ENCODE measurements at regions not wholly inside any gene's neighbourhood (a gene's known extent, or its start where the extent isn't known, plus 50 kb on each side); places are given as distances from the start of the nearest gene placed in this dataset.

DNA sequence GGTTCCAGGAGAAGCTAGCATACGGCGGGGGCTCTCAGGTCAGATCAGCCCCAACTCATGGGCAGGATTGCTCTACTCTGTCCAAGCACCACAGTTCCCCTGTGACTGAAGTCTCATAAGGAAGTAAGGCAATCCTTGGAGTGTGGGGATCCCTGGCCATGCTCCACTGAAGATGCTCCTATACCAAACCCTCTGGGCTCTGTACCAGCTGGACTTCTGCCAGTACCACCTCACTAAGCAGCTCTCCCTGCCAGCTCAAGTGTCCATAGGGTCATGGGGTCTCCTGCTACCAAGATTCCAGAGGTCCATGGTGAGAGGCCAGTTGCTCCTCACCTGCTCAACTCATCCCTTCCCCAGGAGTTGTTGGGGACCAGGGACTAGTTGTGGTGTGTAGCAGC lies 355.7 kb upstream of the STEAP1 start:
- TF ChIP-seq, protein P1, sequence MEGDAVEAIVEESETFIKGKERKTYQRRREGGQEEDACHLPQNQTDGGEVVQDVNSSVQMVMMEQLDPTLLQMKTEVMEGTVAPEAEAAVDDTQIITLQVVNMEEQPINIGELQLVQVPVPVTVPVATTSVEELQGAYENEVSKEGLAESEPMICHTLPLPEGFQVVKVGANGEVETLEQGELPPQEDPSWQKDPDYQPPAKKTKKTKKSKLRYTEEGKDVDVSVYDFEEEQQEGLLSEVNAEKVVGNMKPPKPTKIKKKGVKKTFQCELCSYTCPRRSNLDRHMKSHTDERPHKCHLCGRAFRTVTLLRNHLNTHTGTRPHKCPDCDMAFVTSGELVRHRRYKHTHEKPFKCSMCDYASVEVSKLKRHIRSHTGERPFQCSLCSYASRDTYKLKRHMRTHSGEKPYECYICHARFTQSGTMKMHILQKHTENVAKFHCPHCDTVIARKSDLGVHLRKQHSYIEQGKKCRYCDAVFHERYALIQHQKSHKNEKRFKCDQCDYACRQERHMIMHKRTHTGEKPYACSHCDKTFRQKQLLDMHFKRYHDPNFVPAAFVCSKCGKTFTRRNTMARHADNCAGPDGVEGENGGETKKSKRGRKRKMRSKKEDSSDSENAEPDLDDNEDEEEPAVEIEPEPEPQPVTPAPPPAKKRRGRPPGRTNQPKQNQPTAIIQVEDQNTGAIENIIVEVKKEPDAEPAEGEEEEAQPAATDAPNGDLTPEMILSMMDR (IDR thresholded peaks at IDR 0.05; ENCODE audit: insufficient read depth, low read length, missing control alignments) = no peak
- ChIA-PET POLR2A (no interaction called here), CTCF (no interaction called here)
- H3K4me3 ChIP-seq (ENCODE audit: low read depth, low read length) = no peak overlapping the region
- no peak for DNase-seq (ENCODE audit: low read depth, low spot score)

DNA sequence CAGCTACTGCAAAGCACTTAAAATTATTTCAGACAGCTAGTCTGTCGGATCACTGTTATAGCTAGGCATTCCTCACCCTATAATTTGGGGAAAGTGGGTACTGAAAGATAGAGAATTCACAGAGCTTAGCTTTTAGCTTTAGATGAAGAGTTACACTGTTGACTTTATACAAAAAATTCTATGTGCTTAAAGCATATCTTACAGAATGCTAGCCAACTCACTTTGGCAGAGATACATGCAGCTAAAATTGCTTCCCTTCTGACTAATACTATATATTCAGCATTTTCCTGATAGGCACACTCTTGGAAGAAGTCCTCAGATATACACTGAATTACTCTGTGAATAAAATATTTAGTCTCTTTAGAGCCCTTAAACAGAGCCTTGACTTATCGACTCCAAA lies 353.5 kb upstream of the STEAP1 start:
- POLR2A ChIA-PET = no interaction called here

DNA sequence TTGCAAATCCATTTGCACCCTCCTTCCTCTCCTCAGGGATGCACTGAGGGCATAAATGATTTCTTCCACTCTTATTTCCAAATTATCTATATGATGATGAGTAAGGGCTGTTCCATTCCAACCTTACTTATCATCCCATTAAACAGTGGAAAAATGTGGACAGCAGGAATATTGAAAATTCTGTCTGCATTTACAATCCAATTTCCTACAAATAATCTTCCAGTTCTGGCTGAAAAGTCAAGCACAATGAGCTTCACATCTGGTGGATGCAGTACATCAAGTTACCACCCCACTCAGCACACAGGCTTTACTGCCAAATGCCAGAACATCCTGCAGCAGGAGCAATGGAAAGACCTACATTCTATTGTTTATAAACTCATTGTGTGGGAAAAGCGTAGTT lies 345.0 kb upstream of the STEAP1 start:
- DNase-seq (ENCODE audit: low read depth, low spot score) = no peak
- TF ChIP-seq, protein P1 (IDR thresholded peaks at IDR 0.05; ENCODE audit: insufficient read depth, low read length, missing control alignments) = no peak
- CTCF ChIA-PET = no interaction called here
- POLR2A ChIA-PET = no interaction called here
- no peak overlapping the region for H3K4me3 ChIP-seq (ENCODE audit: low read depth, low read length)

More for the DNA sequence above, 353.5 kb upstream of the STEAP1 start:
- no peak overlapping the region for H3K4me3 ChIP-seq (ENCODE audit: low read depth, low read length)
- CTCF ChIA-PET = no interaction called here
- TF ChIP-seq, protein P1 (IDR thresholded peaks at IDR 0.05; ENCODE audit: insufficient read depth, low read length, missing control alignments) = no peak
- no peak for DNase-seq (ENCODE audit: low read depth, low spot score)

DNA sequence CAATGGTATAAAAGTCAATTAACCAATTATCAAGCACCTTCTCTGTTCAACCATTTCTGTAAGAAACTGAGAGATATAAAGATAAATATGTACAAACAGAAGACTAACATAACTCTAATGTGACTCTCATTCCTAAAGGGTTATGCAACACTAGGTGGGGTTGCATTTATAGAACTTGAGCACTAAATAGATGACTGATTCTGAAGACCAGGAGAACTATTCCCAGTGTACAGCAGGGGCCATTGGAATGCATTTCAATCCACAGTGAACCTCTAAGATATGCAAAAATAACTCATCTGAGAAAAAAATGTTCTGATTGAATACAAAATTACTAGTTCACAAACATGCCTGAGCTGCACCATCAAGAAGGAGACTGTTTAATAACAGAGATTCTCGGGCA lies 341.2 kb upstream of the STEAP1 start:
- DNase-seq (ENCODE audit: low read depth, low spot score) = no peak
- H3K4me3 ChIP-seq (ENCODE audit: low read depth, low read length) = no peak overlapping the region
- ChIA-PET CTCF (no interaction called here), POLR2A (no interaction called here)
- TF ChIP-seq, protein P1 (IDR thresholded peaks at IDR 0.05; ENCODE audit: insufficient read depth, low read length, missing control alignments) = no peak

DNA sequence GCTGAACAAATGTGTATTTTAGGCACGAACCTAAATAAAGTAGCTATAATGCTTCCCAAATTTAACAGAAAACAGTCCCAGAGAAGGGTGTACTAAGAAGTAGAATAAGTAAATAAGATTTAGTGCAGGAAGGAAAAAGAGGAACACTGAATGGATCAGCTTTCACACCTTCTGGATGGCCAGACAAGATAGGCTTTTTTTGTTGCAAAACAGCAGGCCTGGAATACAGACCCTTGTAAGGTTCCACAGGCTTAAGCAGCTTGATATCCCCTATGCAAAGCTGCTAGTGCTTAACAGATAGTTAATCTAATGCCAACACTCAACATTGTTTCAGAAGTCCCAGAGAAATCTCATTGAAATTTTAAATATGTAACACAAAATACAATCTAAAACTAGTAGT lies 328.1 kb upstream of the STEAP1 start:
- CTCF ChIA-PET = no interaction called here
- no peak for DNase-seq (ENCODE audit: low read depth, low spot score)
- TF ChIP-seq, protein P1 (IDR thresholded peaks at IDR 0.05; ENCODE audit: insufficient read depth, low read length, missing control alignments) = no peak
- no peak overlapping the region for H3K4me3 ChIP-seq (ENCODE audit: low read depth, low read length)
- POLR2A ChIA-PET = no interaction called here

DNA sequence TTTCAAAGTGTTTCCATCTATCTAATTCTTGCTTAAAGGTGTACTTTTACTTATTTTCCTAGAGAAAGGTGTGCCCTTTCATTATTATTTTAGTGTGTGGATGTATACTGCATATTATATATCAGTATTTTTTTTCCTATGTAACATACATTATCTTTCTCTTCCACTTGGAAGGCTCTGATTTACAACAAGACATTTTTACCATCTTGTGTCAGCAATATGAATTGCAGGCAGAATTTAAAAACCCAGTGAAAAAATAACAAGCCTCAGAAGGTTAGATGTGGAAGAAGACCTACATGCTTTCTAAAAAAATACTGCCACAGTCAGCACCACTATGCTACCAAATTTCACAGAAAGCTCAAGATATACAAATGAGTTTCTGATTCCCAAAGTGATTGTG lies 327.7 kb upstream of the STEAP1 start:
- POLR2A ChIA-PET = no interaction called here
- CTCF ChIA-PET = no interaction called here
- TF ChIP-seq, protein P1 (IDR thresholded peaks at IDR 0.05; ENCODE audit: insufficient read depth, low read length, missing control alignments) = no peak
- no peak for DNase-seq (ENCODE audit: low read depth, low spot score)
- no peak overlapping the region for H3K4me3 ChIP-seq (ENCODE audit: low read depth, low read length)
